HuH-7.5 (cell line): ENCODE measurements at regions not wholly inside any gene's neighbourhood (a gene's known extent, or its start where the extent isn't known, plus 50 kb on each side); places are given as distances from the start of the nearest gene placed in this dataset.
"Not testable (repeated sequence)": the region's sequence is repeated elsewhere in the genome, so short reads cannot be mapped to it uniquely, and the experiment has no call there.

ENCODE experiments used
- DNase-seq: peaks from one replicate; pipeline ENCODE4 v3.0.0; 2011; ENCODE audit warnings: low spot score

GRCh38 chr6:14396826-14397517 is 279.4 kb downstream of the CD83 start:
- DNase-seq = no peak

- no peak for DNase-seq
Observed at GRCh38 chr6:14397518-14397901, 279.9 kb downstream of the CD83 start.

GRCh38 chr6:14398953-14399352 is 281.4 kb downstream of the CD83 start:
- no peak for DNase-seq

GRCh38 chr6:14399635-14400034 is 282.1 kb downstream of the CD83 start:
- DNase-seq = no peak

GRCh38 chr6:14401246-14401645 is 283.7 kb downstream of the CD83 start:
- no peak for DNase-seq

- no peak for DNase-seq
Observed at GRCh38 chr6:14406614-14407331, 289.2 kb downstream of the CD83 start.

GRCh38 chr6:14408446-14408845 is 290.9 kb downstream of the CD83 start:
- DNase-seq = no peak

- no peak for DNase-seq
Observed at GRCh38 chr6:14412026-14412425, 294.5 kb downstream of the CD83 start.

- no peak for DNase-seq
Observed at GRCh38 chr6:14415452-14415851, 297.9 kb downstream of the CD83 start.

- no peak for DNase-seq
Observed at GRCh38 chr6:14417377-14417776, 299.8 kb downstream of the CD83 start.

- not testable (repeated sequence) for DNase-seq
Observed at GRCh38 chr6:14419224-14419623, 301.7 kb downstream of the CD83 start.

- DNase-seq = no peak
Observed at GRCh38 chr6:14422061-14422460, 304.5 kb downstream of the CD83 start.

- no peak for DNase-seq
Observed at GRCh38 chr6:14422917-14423316, 305.3 kb downstream of the CD83 start.

GRCh38 chr6:14423330-14423729 is 305.8 kb downstream of the CD83 start:
- DNase-seq = no peak

- DNase-seq = no peak
Observed at GRCh38 chr6:14423955-14424354, 306.4 kb downstream of the CD83 start.

- DNase-seq = no peak
Observed at GRCh38 chr6:14425805-14426204, 308.2 kb downstream of the CD83 start.

GRCh38 chr6:14426281-14426680 is 308.7 kb downstream of the CD83 start:
- no peak for DNase-seq

- DNase-seq = no peak
Observed at GRCh38 chr6:14428269-14428668, 310.7 kb downstream of the CD83 start.

GRCh38 chr6:14429396-14429795 is 311.8 kb downstream of the CD83 start:
- DNase-seq = no peak

- no peak for DNase-seq
Observed at GRCh38 chr6:14430218-14430617, 312.6 kb downstream of the CD83 start.

GRCh38 chr6:14431385-14432330 is 314.1 kb downstream of the CD83 start:
- DNase-seq = no peak

GRCh38 chr6:14434916-14435690 is 317.5 kb downstream of the CD83 start:
- DNase-seq = no peak
